GM12892 (cell line): ENCODE measurements at regions not wholly inside any gene's neighbourhood (a gene's known extent, or its start where the extent isn't known, plus 50 kb on each side); places are given as distances from the start of the nearest gene placed in this dataset.
A peak's percentile ranks its signal among the peaks of the same experiment; 100 is the strongest.

Experiments
- DNase-seq: peaks from one replicate; pipeline ENCODE4 v3.0.0; 2011; ENCODE audit not compliant: insufficient read length
- FAIRE-seq: peaks from 2 replicates; lab custom pipeline; 2011; peaks lifted over from hg19 to GRCh38; lab: Jason Lieb, UNC
- POLR2A ChIP-seq: IDR thresholded peaks from 2 replicates; pipeline ENCODE4 v1.6.1; 2011; ENCODE audit warnings: low read depth, low read length, control low read depth
- POLR2AphosphoS5 ChIP-seq: IDR thresholded peaks from 2 replicates; pipeline ENCODE4 v1.6.1; 2011; ENCODE audit warnings: low read depth, low read length, control low read depth
- TAF1 ChIP-seq: IDR thresholded peaks from 2 replicates; pipeline ENCODE4 v1.6.1; 2011; ENCODE audit warnings: low read depth, mild to moderate bottlenecking, control low read depth, low read length, borderline replicate concordance

- no peak for TF ChIP-seq POLR2A
- no peak for TF ChIP-seq POLR2AphosphoS5
- DNase-seq (no peak), FAIRE-seq (no peak)
These were observed 776.6 kb downstream of the MED13L start for GRCh38 chr12:115500872-115501271.

- TF ChIP-seq POLR2AphosphoS5 (no peak), POLR2A (no peak), TAF1 (no peak)
- FAIRE-seq = no peak
- no peak for DNase-seq
These were observed 782.2 kb downstream of the MED13L start for GRCh38 chr12:115495300-115495699.

GRCh38 chr12:115492553-115492952, 784.9 kb downstream of the MED13L start:
- FAIRE-seq (no peak), DNase-seq (no peak)
- TF ChIP-seq POLR2A = no peak
- no peak for TF ChIP-seq POLR2AphosphoS5
- no peak for TF ChIP-seq TAF1

GRCh38 chr12:115491511-115492250, 785.8 kb downstream of the MED13L start:
- FAIRE-seq (no peak), DNase-seq (no peak)
- TF ChIP-seq TAF1 = no peak
- no peak for TF ChIP-seq POLR2AphosphoS5
- no peak for TF ChIP-seq POLR2A

GRCh38 chr12:115489253-115489652, 788.2 kb downstream of the MED13L start:
- no peak for FAIRE-seq
- no peak for DNase-seq
- TF ChIP-seq POLR2AphosphoS5 = no peak
- TF ChIP-seq POLR2A = no peak
- no peak for TF ChIP-seq TAF1

- FAIRE-seq (no peak), DNase-seq (no peak)
- TF ChIP-seq POLR2AphosphoS5 = no peak
- no peak for TF ChIP-seq TAF1
- TF ChIP-seq POLR2A = no peak
These were observed 791.5 kb downstream of the MED13L start for GRCh38 chr12:115485967-115486366.

GRCh38 chr12:115485503-115485902, 792.0 kb downstream of the MED13L start:
- FAIRE-seq (peak; percentile 62), DNase-seq (no peak)
- TF ChIP-seq TAF1 (no peak), POLR2A (no peak), POLR2AphosphoS5 (no peak)

GRCh38 chr12:115482943-115483342, 794.5 kb downstream of the MED13L start:
- FAIRE-seq (no peak), DNase-seq (no peak)
- TF ChIP-seq POLR2AphosphoS5 (no peak), POLR2A (no peak), TAF1 (no peak)

- DNase-seq (peak; percentile 17), FAIRE-seq (no peak)
- TF ChIP-seq POLR2AphosphoS5 = no peak
- no peak for TF ChIP-seq POLR2A
- no peak for TF ChIP-seq TAF1
These were observed 796.4 kb downstream of the MED13L start for GRCh38 chr12:115481141-115481540.

- FAIRE-seq = no peak
These were observed 794.5 kb upstream of the TBX3 start for GRCh38 chr12:115478505-115478904.

GRCh38 chr12:115474539-115475353, 790.8 kb upstream of the TBX3 start:
- TF ChIP-seq POLR2A (no peak), POLR2AphosphoS5 (no peak), TAF1 (no peak)
- FAIRE-seq = no peak
- DNase-seq = no peak

More at GRCh38 chr12:115478505-115478904, 794.5 kb upstream of the TBX3 start:
- TF ChIP-seq POLR2AphosphoS5 (no peak), POLR2A (no peak), TAF1 (no peak)
- DNase-seq = no peak
